ENCODE measurements at regions not wholly inside any gene's neighbourhood (a gene's known extent, or its start where the extent isn't known, plus 50 kb on each side); places are given as distances from the start of the nearest gene placed in this dataset.

DNA sequence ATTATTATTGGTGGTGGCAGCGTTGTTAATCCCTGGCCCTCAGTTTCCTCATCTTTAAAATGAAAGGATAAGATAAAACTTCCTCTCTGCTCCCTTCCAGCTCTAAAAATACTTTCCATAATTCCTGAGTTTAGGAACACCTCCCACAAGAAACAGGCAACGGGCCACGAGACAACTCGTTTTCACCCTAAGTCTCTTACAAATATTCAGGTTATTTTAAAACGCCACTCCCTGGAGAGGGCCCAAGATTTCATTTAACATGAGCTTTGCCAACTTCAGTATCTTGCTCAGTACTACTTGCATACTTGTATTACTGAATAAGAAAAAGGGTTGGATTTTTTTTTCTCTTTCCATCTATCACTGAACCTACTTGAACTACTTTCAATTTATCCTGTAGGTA is 611.1 kb upstream of the FANCL start:
- TF ChIP-seq POLR2A (IDR thresholded peaks at IDR 0.05): no peak
- TF ChIP-seq, protein P1, sequence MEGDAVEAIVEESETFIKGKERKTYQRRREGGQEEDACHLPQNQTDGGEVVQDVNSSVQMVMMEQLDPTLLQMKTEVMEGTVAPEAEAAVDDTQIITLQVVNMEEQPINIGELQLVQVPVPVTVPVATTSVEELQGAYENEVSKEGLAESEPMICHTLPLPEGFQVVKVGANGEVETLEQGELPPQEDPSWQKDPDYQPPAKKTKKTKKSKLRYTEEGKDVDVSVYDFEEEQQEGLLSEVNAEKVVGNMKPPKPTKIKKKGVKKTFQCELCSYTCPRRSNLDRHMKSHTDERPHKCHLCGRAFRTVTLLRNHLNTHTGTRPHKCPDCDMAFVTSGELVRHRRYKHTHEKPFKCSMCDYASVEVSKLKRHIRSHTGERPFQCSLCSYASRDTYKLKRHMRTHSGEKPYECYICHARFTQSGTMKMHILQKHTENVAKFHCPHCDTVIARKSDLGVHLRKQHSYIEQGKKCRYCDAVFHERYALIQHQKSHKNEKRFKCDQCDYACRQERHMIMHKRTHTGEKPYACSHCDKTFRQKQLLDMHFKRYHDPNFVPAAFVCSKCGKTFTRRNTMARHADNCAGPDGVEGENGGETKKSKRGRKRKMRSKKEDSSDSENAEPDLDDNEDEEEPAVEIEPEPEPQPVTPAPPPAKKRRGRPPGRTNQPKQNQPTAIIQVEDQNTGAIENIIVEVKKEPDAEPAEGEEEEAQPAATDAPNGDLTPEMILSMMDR (IDR thresholded peaks at IDR 0.05): no peak
